Mesenchymal stem cell (in vitro differentiated cells and primary cell): ENCODE measurements at regions not wholly inside any gene's neighbourhood (a gene's known extent, or its start where the extent isn't known, plus 50 kb on each side); places are given as distances from the start of the nearest gene placed in this dataset.

Experiments
- DNase-seq: peaks from one replicate; pipeline ENCODE4 v3.0.0-alpha.2; 2013
- H2AFZ ChIP-seq: one replicate; pipeline ENCODE4 v1.6.1; 2013; ENCODE audit warnings: low read depth, mild to moderate bottlenecking, control low read depth, inconsistent platforms, low read length, moderate library complexity
- H2AK5ac ChIP-seq: 2 replicates; pipeline ENCODE4 v1.6.1; 2013; ENCODE audit warnings: low read length, moderate library complexity, mild to moderate bottlenecking, inconsistent platforms; ENCODE audit not compliant: severe bottlenecking
- H2BK120ac ChIP-seq: one replicate; pipeline ENCODE4 v1.6.1; 2013; ENCODE audit warnings: low read depth, mild to moderate bottlenecking, inconsistent platforms, low read length, moderate library complexity
- H2BK12ac ChIP-seq, 2 experiments: one replicate each; pipeline ENCODE4 v1.6.1; 2013; ENCODE audit warnings: inconsistent platforms in 2 of 2, low read length in 2 of 2, mild to moderate bottlenecking in 2 of 2, moderate library complexity in 2 of 2, control low read depth in 1 of 2
- H2BK15ac ChIP-seq: one replicate; pipeline ENCODE4 v1.6.1; 2013; ENCODE audit warnings: mild to moderate bottlenecking, low read depth, inconsistent platforms; ENCODE audit not compliant: poor library complexity, severe bottlenecking
- H2BK5ac ChIP-seq: 2 replicates; pipeline ENCODE4 v1.6.1; 2013; ENCODE audit warnings: low read depth, mild to moderate bottlenecking, low read length, control low read depth, inconsistent platforms; ENCODE audit not compliant: poor library complexity, severe bottlenecking
- H3K14ac ChIP-seq, 2 experiments: one replicate each; pipeline ENCODE4 v1.6.1; 2013; ENCODE audit warnings: inconsistent platforms in 2 of 2, low read length in 2 of 2, control low read depth in 1 of 2, mild to moderate bottlenecking in 1 of 2, moderate library complexity in 1 of 2
- H3K18ac ChIP-seq, 2 experiments: one replicate each; pipeline ENCODE4 v1.6.1; 2013; ENCODE audit warnings: inconsistent platforms in 2 of 2, low read length in 2 of 2, control low read depth in 1 of 2, low read depth in 1 of 2, mild to moderate bottlenecking in 1 of 2
- H3K23ac ChIP-seq, 2 experiments: one replicate each; pipeline ENCODE4 v1.6.1; 2013; ENCODE audit warnings: inconsistent platforms in 2 of 2, low read length in 2 of 2, mild to moderate bottlenecking in 2 of 2, moderate library complexity in 2 of 2, control low read depth in 1 of 2
- H3K27ac ChIP-seq: 2 replicates; pipeline ENCODE4 v1.5.1; 2013; ENCODE audit warnings: mild to moderate bottlenecking, moderate library complexity, low read length, control low read depth, inconsistent platforms; ENCODE audit not compliant: poor library complexity, severe bottlenecking
- H3K27me3 ChIP-seq, 2 experiments: 2 replicates each; pipeline versions ENCODE4 v1.6.1 to v1.7.0; 2013; ENCODE audit warnings: low read length in 2 of 2, mild to moderate bottlenecking in 2 of 2, moderate library complexity in 2 of 2, control low read depth in 1 of 2, inconsistent platforms in 1 of 2; ENCODE audit not compliant: control insufficient read depth in 1 of 2, insufficient read depth in 1 of 2
- H3K36me3 ChIP-seq, 2 experiments: 2 replicates each; pipeline versions ENCODE4 v1.6.1 to v1.7.0; 2013; ENCODE audit warnings: low read length in 2 of 2, control low read depth in 1 of 2, inconsistent platforms in 1 of 2, low read depth in 1 of 2, mild to moderate bottlenecking in 1 of 2; ENCODE audit not compliant: insufficient read depth in 2 of 2, control insufficient read depth in 1 of 2
- H3K4ac ChIP-seq, 2 experiments: one replicate each; pipeline ENCODE4 v1.6.1; 2013; ENCODE audit warnings: inconsistent platforms in 2 of 2, low read length in 2 of 2, mild to moderate bottlenecking in 2 of 2, moderate library complexity in 2 of 2, control low read depth in 1 of 2, low read depth in 1 of 2
- H3K4me1 ChIP-seq: 2 replicates; pipeline ENCODE4 v1.6.1; 2013; ENCODE audit warnings: low read depth, low read length, control low read depth; ENCODE audit not compliant: control insufficient read depth, insufficient read depth
- H3K4me2 ChIP-seq: 2 replicates; pipeline ENCODE4 v1.6.1; 2013; ENCODE audit warnings: low read length, mild to moderate bottlenecking, inconsistent platforms; ENCODE audit not compliant: poor library complexity, severe bottlenecking
- H3K4me3 ChIP-seq, 2 experiments: 2 replicates each; pipeline versions ENCODE4 v1.5.1 to v1.7.0; 2013; ENCODE audit warnings: low read length in 2 of 2, mild to moderate bottlenecking in 2 of 2, control low read depth in 1 of 2, low read depth in 1 of 2; ENCODE audit not compliant: insufficient read depth in 1 of 2
- H3K79me1 ChIP-seq: replicated peaks from 2 replicates; pipeline ENCODE4 v1.6.1; 2013; ENCODE audit warnings: mild to moderate bottlenecking, control low read depth, low read length, inconsistent platforms; ENCODE audit not compliant: poor library complexity, severe bottlenecking
- H3K9ac ChIP-seq: 2 replicates; pipeline ENCODE4 v1.7.0; 2013; ENCODE audit warnings: mild to moderate bottlenecking, low read length, moderate library complexity
- H3K9me3 ChIP-seq: 2 replicates; pipeline ENCODE4 v1.7.0; 2013; ENCODE audit warnings: mild to moderate bottlenecking, low read length; ENCODE audit not compliant: control insufficient read depth
- H4K8ac ChIP-seq: one replicate; pipeline ENCODE4 v1.6.1; 2013; ENCODE audit warnings: inconsistent platforms, mild to moderate bottlenecking, low read length, moderate library complexity
- H4K91ac ChIP-seq: one replicate; pipeline ENCODE4 v1.6.1; 2013; ENCODE audit warnings: mild to moderate bottlenecking, low read length, inconsistent platforms
- WGBS: methylation state at CpG from one replicate; pipeline ENCODE4 v1.1.7; 2013; ENCODE audit warnings: mixed read lengths; 5-methylcytosine and 5-hydroxymethylcytosine counted together

DNA sequence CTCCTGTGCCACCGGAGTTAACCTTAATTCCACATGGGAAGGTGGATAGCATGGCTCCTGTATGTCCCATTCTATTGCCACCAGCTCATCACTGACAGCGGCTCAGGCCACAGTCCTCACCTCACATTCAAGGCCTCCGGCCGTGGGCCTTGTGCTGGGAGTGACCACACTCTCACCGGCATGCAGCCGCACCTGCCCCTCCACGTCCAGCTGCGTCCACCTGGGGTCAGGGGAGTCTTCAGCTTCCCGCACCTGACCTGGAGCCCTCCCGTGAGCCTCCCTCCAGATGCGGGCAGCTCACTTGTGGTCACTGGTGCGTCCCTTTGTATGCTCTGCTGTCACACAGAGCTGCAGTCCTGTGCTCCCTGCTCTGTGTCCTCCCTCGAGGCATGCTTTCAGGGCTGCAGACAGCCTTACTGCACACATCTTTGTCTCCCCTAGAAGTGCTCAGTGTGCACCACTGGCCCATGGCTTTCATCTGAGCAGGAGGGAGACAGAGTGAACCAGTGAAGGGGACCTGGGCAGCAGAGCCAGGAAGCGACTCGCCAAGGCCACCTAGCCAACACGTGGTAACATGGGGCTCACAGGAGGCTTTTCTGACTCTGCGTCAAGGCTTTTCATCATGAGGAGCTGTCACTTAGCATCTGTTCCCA is 210.1 kb downstream of the ERCC6L2 start:
- Histone ChIP-seq H3K4me1 (peaks cover 4% of the 10 kb centered on the region), H3K14ac (no peak overlapping the region), H3K79me1 (no peaks in the 10 kb centered on the region), H3K36me3 (no peaks in the 10 kb centered on the region), H2BK15ac (peak overlapping the region; percentile 45), H3K4me2 (no peak overlapping the region), H2AFZ (no peak overlapping the region), H4K8ac (peak overlapping the region; percentile 66), H3K4me3 (no peak overlapping the region), H3K27me3 (peaks cover 29 to 64% of the 10 kb centered on the region in 2 experiments), H2BK12ac (peak overlapping the region in 1 of 2 experiments; percentile 0), H4K91ac (peak overlapping the region; percentile 89), H3K18ac (no peak overlapping the region), H2AK5ac (no peak overlapping the region), H3K27ac (no peak overlapping the region), H3K9me3 (peaks cover 4% of the 10 kb centered on the region), H2BK120ac (no peak overlapping the region), H3K4ac (peak overlapping the region; percentile 0 to 31), H3K23ac (no peak overlapping the region), H2BK5ac (no peak overlapping the region), H3K9ac (no peak overlapping the region)
- 88% methylated on average over 17 of the region's 17 CpGs for WGBS
- no peak for DNase-seq

DNA sequence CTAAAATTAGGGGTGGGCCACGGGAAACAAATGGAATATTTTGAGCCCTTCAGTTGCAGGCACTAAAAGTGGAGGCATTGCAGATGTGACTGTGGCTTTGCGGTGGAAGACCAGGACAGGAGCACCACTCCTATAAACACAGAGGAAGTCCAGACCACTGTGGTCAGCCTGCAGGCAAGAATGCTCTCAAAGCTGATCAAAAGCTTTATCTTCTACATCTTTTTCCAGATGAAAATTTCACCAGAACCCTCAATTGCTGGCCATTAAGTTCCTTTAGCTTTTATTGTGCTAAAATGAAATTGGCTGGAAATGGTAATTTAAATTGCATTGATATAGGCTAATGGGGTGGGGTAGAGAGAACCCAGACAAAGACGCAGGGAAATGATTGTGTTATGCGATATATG is 208.8 kb downstream of the ERCC6L2 start:
- H3K23ac ChIP-seq = no peak overlapping the region
- no peaks in the 10 kb centered on the region for H3K36me3 ChIP-seq
- no peak overlapping the region for H2AFZ ChIP-seq
- peaks cover 29 to 71% of the 10 kb centered on the region in 2 experiments for H3K27me3 ChIP-seq
- H3K79me1 ChIP-seq = no peaks in the 10 kb centered on the region
- no peak overlapping the region for H3K27ac ChIP-seq
- H2BK15ac ChIP-seq = no peak overlapping the region
- WGBS = 41% methylated on average over 4 of the region's 4 CpGs
- H4K8ac ChIP-seq = no peak overlapping the region
- peak; percentile 82 for DNase-seq
- H4K91ac ChIP-seq = no peak overlapping the region
- H3K9me3 ChIP-seq = peaks cover 4% of the 10 kb centered on the region
- no peak overlapping the region for H2BK120ac ChIP-seq
- no peak overlapping the region for H3K4me2 ChIP-seq
- no peak overlapping the region for H3K18ac ChIP-seq
- no peak overlapping the region for H3K4ac ChIP-seq
- no peak overlapping the region for H3K14ac ChIP-seq
- no peak overlapping the region for H2BK12ac ChIP-seq
- no peak overlapping the region for H2AK5ac ChIP-seq
- no peak overlapping the region for H3K9ac ChIP-seq
- no peak overlapping the region for H2BK5ac ChIP-seq
- H3K4me3 ChIP-seq = no peak overlapping the region
- peaks cover 4% of the 10 kb centered on the region for H3K4me1 ChIP-seq

DNA sequence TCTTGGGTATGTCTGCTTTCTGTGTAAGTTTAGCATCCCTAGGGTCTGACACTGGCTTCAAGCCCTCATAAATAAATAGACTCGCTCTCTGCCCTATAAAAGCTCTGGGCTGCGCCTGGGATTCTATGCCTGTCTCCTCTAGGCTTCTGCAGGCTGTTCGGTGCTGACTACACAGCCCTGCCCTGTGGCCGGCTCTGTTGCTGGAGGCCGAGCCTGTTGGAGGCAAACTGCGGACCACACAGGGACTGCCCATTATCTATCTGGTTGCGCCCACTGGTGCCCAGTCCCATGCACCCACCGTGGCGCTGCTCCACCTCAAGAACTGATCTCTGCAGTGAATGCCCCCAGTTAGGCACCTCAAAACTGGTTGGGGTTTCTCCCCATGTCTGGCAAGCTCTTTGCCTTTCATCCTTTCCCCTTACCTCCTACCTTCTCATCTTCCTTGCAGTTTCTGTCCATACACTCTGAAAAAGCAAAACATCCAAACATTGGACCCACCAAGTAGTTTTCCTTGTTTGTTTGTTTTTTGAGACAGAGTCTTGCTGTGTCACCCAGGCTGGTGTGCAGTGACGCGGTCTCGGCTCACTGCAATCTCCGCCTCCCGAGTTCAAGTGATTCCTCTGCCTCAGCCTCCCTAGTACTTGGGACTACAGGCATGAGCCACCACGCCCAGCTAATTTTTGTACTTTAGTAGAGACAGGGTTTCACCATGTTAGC is 207.2 kb downstream of the ERCC6L2 start:
- Histone ChIP-seq H4K91ac (peak overlapping the region; percentile 29), H2BK12ac (peak overlapping the region; percentile 28 to 86), H3K4me2 (no peak overlapping the region), H3K36me3 (no peaks in the 10 kb centered on the region), H3K27me3 (peaks cover 20 to 57% of the 10 kb centered on the region in 2 experiments), H3K27ac (no peak overlapping the region), H3K79me1 (no peaks in the 10 kb centered on the region), H2BK120ac (no peak overlapping the region), H2AFZ (no peak overlapping the region), H3K9me3 (no peaks in the 10 kb centered on the region), H2BK5ac (no peak overlapping the region), H3K14ac (peak overlapping the region in 1 of 2 experiments; percentile 77), H3K4ac (no peak overlapping the region), H3K23ac (no peak overlapping the region), H3K4me1 (peaks cover 3% of the 10 kb centered on the region), H3K18ac (peak overlapping the region in 1 of 2 experiments; percentile 55), H3K4me3 (no peak overlapping the region), H2BK15ac (peak overlapping the region; percentile 64), H4K8ac (no peak overlapping the region), H3K9ac (no peak overlapping the region), H2AK5ac (no peak overlapping the region)
- WGBS = 91% methylated on average over 15 of the region's 15 CpGs
- no peak for DNase-seq

DNA sequence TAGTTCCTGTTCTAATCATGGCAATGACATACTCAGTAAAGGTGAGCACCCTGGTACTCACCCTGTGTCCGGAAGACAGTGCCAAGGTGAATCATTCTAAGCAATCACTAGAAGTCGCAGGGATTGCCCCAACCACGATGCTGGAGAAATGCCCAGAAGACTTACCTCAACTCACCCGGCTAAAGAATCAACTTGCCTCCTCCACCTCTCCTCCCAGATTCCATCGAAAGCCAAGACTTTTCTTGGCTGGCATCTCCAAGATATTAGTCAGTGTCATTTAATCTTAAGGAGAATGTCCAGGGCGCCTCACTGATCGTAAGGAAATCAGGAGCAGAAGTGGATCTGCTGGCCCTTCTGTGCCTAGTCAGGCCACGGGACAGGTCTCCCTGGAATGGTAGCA is 204.9 kb downstream of the ERCC6L2 start:
- Histone ChIP-seq H3K36me3 (no peaks in the 10 kb centered on the region), H3K27ac (no peak overlapping the region), H3K27me3 (peaks cover 2 to 37% of the 10 kb centered on the region in 2 experiments), H2AFZ (no peak overlapping the region), H2BK5ac (no peak overlapping the region), H3K23ac (no peak overlapping the region), H2AK5ac (no peak overlapping the region), H2BK12ac (peak overlapping the region in 1 of 2 experiments; percentile 3), H3K18ac (no peak overlapping the region), H2BK15ac (no peak overlapping the region), H3K14ac (no peak overlapping the region), H3K4me3 (no peak overlapping the region), H3K9me3 (no peaks in the 10 kb centered on the region), H4K8ac (no peak overlapping the region), H3K9ac (no peak overlapping the region), H3K4me1 (no peaks in the 10 kb centered on the region), H3K4me2 (no peak overlapping the region), H2BK120ac (no peak overlapping the region), H3K4ac (no peak overlapping the region), H3K79me1 (no peaks in the 10 kb centered on the region), H4K91ac (no peak overlapping the region)
- WGBS = 95% methylated on average over 8 of the region's 8 CpGs
- DNase-seq = no peak
